Activated B cell treated with CpG ODN at 0.5 μM for 24 hours (primary cell): ENCODE measurements at regions not wholly inside any gene's neighbourhood (a gene's known extent, or its start where the extent isn't known, plus 50 kb on each side); places are given as distances from the start of the nearest gene placed in this dataset.

Source experiments
- ATAC-seq: fragments of 200-7000 bp; cut with Tn5 transposase; one replicate; pipeline ENCODE4 v1.10.0; 2021; ENCODE audit warnings: low read depth, mild to moderate bottlenecking, moderate library complexity
- CTCF ChIA-PET: fragments of 350-600 bp; sonication (Branson Sonifier 250); formaldehyde crosslinking; loops from one replicate; lab custom pipeline; 2021; ENCODE audit warnings: antibody characterized with exemption; lab: Charles Lee
- POLR2A ChIA-PET: fragments of 350-600 bp; sonication (Branson Sonifier 250); formaldehyde crosslinking; loops from one replicate; lab custom pipeline; 2021; ENCODE audit warnings: antibody characterized with exemption; lab: Charles Lee
- DNase-seq: peaks from one replicate; pipeline ENCODE4 v3.0.0; 2022
- H3K27ac Mint-ChIP-seq: one replicate; pipeline ENCODE4 v1.8.0; 2020; ENCODE audit warnings: mixed read lengths
- H3K27me3 Mint-ChIP-seq: one replicate; pipeline ENCODE4 v1.8.0; 2021; ENCODE audit warnings: mixed read lengths
- H3K36me3 Mint-ChIP-seq: one replicate; pipeline ENCODE4 v1.8.0; 2021; ENCODE audit warnings: low read depth, mixed read lengths
- H3K4me1 Mint-ChIP-seq: one replicate; pipeline ENCODE4 v1.8.0; 2021; ENCODE audit warnings: mixed read lengths
- H3K4me3 Mint-ChIP-seq: one replicate; pipeline ENCODE4 v1.8.0; 2020; ENCODE audit warnings: mild to moderate bottlenecking, mixed read lengths
- H3K9me3 Mint-ChIP-seq: one replicate; pipeline ENCODE4 v1.8.0; 2020; ENCODE audit warnings: mixed read lengths
- CTCF ChIP-seq: fragments of 200-600 bp; IDR thresholded peaks from one replicate; pipeline ENCODE4 v1.8.0; 2022; ENCODE audit warnings: antibody characterized with exemption, mild to moderate bottlenecking
- intact Hi-C: fragments of 100-400 bp; cut with micrococcal nuclease; formaldehyde crosslinking; loops from one replicate; pipeline ENCODE4 v1.15.1; 2024

- no peaks in the 10 kb centered on the region for H3K27me3 Mint-ChIP-seq
- no peak overlapping the region for H3K27ac Mint-ChIP-seq
- H3K9me3 Mint-ChIP-seq = peaks cover 15% of the 10 kb centered on the region
- intact Hi-C loops = no loop called here
- no peak overlapping the region for H3K4me3 Mint-ChIP-seq
- CTCF ChIA-PET = no interaction called here
- POLR2A ChIA-PET = no interaction called here
- no peaks in the 10 kb centered on the region for H3K4me1 Mint-ChIP-seq
- TF ChIP-seq CTCF = no peak
- DNase-seq (no peak), ATAC-seq (no peak)
- H3K36me3 Mint-ChIP-seq = no peaks in the 10 kb centered on the region
These were observed 683.9 kb downstream of the TBC1D22A start for GRCh38 chr22:47446331-47446730.

DNA sequence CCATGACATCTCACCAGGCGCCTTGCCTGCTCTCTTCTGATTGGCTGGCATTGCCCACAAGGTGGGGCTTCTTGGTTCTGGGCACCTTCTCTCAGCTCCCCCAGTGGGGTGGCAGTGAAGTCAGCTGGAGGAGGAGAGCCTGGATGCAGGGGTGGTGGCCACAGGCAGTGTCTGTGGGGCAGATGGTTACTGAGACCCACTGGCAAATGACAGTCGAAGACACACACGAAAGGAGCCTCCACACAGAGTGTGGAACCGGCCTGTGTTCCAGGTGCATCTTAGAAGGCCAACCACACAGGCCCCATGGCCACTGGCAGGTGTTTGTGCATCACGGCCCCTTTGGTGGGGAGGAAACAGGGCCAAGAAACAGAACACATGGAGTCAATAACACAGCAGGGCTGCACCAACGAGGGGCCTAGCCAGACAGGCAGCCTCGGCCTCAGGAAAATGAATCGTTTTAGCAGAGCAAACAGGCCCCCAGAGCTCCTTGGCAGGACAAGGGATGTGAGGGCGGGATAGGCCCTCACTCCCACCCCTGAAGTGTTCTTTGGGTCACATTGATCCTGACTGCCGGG lies 683.4 kb downstream of the TBC1D22A start:
- intact Hi-C loops = no loop called here
- H3K4me1 Mint-ChIP-seq = no peaks in the 10 kb centered on the region
- peaks cover 15% of the 10 kb centered on the region for H3K9me3 Mint-ChIP-seq
- no peaks in the 10 kb centered on the region for H3K27me3 Mint-ChIP-seq
- H3K36me3 Mint-ChIP-seq = no peaks in the 10 kb centered on the region
- ChIA-PET CTCF (no interaction called here), POLR2A (no interaction called here)
- DNase-seq (no peak), ATAC-seq (no peak)
- no peak overlapping the region for H3K27ac Mint-ChIP-seq
- TF ChIP-seq CTCF = no peak
- H3K4me3 Mint-ChIP-seq = no peak overlapping the region

GRCh38 chr22:47445212-47445611 lies 682.8 kb downstream of the TBC1D22A start:
- Mint-ChIP-seq H3K4me3 (no peak overlapping the region), H3K27me3 (no peaks in the 10 kb centered on the region), H3K4me1 (no peaks in the 10 kb centered on the region), H3K36me3 (no peaks in the 10 kb centered on the region), H3K9me3 (peaks cover 15% of the 10 kb centered on the region), H3K27ac (no peak overlapping the region)
- ATAC-seq (no peak), DNase-seq (no peak)
- POLR2A ChIA-PET = no interaction called here
- intact Hi-C loops = no loop called here
- TF ChIP-seq CTCF = no peak
- CTCF ChIA-PET = no interaction called here

DNA sequence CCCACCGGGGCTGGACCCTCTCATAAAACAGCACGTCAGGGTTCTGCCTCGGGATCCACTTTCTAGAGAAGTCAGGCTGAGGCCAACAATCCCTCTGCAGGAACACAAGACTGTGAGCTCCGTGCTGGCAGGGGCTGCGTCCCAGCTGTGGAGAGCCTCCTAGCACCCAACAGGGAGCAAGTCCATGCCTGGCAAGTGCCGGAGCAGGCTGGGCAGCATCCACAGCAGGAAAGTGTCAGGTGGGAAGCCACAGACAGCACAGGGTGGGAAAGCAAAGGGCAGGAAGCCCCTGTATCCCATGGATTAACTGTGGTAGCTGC lies 682.3 kb downstream of the TBC1D22A start:
- Mint-ChIP-seq H3K4me3 (no peak overlapping the region), H3K36me3 (no peaks in the 10 kb centered on the region), H3K9me3 (peaks cover 16% of the 10 kb centered on the region), H3K4me1 (no peaks in the 10 kb centered on the region), H3K27ac (no peak overlapping the region), H3K27me3 (no peaks in the 10 kb centered on the region)
- ChIA-PET CTCF (no interaction called here), POLR2A (no interaction called here)
- TF ChIP-seq CTCF = no peak
- intact Hi-C loops = no loop called here
- DNase-seq (no peak), ATAC-seq (no peak)

DNA sequence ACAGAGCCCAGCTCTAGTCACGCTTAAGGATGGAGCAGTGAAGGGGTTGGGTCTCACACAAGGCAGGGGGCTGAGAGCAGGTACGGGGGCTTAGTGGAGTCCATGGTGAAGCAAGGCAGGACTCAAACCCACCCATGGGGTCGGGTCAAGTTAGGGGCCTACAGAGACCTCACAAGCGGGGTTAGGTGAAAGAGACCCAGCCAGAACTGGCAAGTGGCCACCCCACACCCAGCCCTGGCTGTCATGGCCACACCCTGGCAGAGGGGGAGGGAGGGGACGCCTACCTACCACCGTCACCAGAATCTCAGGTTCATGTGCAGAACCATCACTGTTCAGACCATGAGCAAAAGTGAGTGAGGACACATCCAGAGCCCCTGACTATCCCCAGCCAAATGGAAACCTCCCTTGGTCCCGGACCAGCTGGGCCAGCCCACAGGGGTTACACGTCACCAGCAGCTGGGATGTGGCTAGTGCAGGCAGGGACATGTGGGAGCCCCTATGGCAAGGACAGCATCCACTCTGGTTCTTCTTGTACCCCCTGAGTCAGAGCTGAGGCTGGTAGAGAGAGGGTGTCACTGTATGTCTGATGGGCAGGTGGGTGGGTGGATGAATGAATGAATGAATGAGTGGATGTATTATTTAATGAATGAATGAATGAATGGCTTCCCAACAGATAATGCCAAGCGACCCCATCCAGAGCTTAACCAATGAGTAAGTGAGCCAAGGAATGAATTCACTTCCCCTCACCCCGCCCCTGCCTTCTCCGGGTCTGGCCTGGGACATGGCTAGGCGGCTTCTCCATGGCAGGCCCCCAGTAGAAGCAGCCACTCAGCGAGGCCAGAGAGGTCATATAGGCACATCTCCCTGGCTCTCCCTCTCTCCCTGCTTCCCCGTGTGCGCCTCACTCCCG lies 681.6 kb downstream of the TBC1D22A start:
- H3K27ac Mint-ChIP-seq = no peak overlapping the region
- peaks cover 19% of the 10 kb centered on the region for H3K9me3 Mint-ChIP-seq
- CTCF ChIA-PET = no interaction called here
- H3K27me3 Mint-ChIP-seq = no peaks in the 10 kb centered on the region
- no peaks in the 10 kb centered on the region for H3K36me3 Mint-ChIP-seq
- intact Hi-C loops = no loop called here
- no peak overlapping the region for H3K4me3 Mint-ChIP-seq
- H3K4me1 Mint-ChIP-seq = no peaks in the 10 kb centered on the region
- POLR2A ChIA-PET = no interaction called here
- DNase-seq (no peak), ATAC-seq (no peak)
- TF ChIP-seq CTCF = no peak
